PC-3 (cell line): ENCODE measurements at regions not wholly inside any gene's neighbourhood (a gene's known extent, or its start where the extent isn't known, plus 50 kb on each side); places are given as distances from the start of the nearest gene placed in this dataset.

Experiments
- EZH2 ChIP-seq: fragments of 300-600 bp; sonication (generic); IDR thresholded peaks from one replicate; pipeline ENCODE4 v1.6.1; 2017; ENCODE audit warnings: antibody characterized with exemption, mild to moderate bottlenecking, low read length; ENCODE audit not compliant: unreplicated experiment
- EZH2phosphoT487 ChIP-seq: fragments of 300-600 bp; sonication (generic); IDR thresholded peaks from 2 replicates; pipeline ENCODE4 v1.6.1; 2018; ENCODE audit warnings: mild to moderate bottlenecking, antibody characterized with exemption, low read length, borderline replicate concordance
- TF ChIP-seq, protein P1 (sequence below): fragments of 300-600 bp; sonication (generic); conservative IDR thresholded peaks from 2 replicates; pipeline ENCODE4 v1.5.1; 2017; ENCODE audit warnings: antibody characterized with exemption, low read depth, mild to moderate bottlenecking, low read length

DNA sequence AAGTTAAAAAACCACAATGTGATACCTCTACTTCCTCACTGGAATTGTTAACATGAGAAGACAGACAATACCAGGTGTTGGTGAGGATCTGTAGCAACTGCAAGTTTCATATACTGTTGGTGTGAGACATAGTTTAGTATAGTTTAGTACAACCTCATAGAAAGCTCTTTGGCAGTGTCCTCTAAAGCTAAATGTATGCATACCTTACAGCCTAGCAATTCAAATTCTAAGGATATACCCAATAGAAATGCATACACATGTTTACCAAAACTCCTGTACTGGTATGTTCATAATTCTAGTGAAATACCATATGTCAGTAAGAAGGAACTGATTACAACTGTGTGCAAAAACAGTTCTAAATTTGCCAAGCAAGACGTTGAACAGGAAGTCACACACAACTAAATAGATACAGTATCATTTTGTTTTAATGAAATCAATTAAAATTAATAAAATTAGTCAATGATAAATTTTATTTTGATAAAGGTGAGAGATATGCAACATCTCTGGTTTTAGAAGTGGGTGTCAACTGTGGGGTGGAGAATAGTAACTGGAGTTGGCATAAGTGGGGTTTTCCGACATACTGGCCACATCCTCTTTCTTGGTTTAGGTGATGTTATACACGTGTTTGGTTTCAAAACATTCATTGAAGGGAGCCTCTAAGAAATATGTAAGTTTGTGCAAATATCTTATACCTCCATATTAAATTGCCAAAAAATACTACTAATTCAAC, 450.7 kb downstream of the PTPRC start:
- TF ChIP-seq, protein P1, sequence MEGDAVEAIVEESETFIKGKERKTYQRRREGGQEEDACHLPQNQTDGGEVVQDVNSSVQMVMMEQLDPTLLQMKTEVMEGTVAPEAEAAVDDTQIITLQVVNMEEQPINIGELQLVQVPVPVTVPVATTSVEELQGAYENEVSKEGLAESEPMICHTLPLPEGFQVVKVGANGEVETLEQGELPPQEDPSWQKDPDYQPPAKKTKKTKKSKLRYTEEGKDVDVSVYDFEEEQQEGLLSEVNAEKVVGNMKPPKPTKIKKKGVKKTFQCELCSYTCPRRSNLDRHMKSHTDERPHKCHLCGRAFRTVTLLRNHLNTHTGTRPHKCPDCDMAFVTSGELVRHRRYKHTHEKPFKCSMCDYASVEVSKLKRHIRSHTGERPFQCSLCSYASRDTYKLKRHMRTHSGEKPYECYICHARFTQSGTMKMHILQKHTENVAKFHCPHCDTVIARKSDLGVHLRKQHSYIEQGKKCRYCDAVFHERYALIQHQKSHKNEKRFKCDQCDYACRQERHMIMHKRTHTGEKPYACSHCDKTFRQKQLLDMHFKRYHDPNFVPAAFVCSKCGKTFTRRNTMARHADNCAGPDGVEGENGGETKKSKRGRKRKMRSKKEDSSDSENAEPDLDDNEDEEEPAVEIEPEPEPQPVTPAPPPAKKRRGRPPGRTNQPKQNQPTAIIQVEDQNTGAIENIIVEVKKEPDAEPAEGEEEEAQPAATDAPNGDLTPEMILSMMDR, result no peak
- TF ChIP-seq EZH2 (no peak), EZH2phosphoT487 (no peak)
